AG04449 (cell line): ENCODE measurements at regions not wholly inside any gene's neighbourhood (a gene's known extent, or its start where the extent isn't known, plus 50 kb on each side); places are given as distances from the start of the nearest gene placed in this dataset.

Experiments
- CTCF ChIA-PET: fragments of 350-600 bp; formaldehyde crosslinking; extraction: SDS; loops from one replicate; lab custom pipeline; 2021; ENCODE audit warnings: antibody characterized with exemption; lab: Yijun Ruan, JAX
- POLR2A ChIA-PET: fragments of 400-600, 350-600 bp; formaldehyde crosslinking; extraction: SDS; loops from one replicate; lab custom pipeline; 2020; ENCODE audit warnings: antibody characterized with exemption, inconsistent platforms; lab: Yijun Ruan, JAX
- DNase-seq: peaks from one replicate; pipeline ENCODE4 v3.0.0-alpha.2; 2010; ENCODE audit warnings: low read depth, low spot score
- H3K4me3 ChIP-seq: 2 replicates; pipeline ENCODE4 v1.5.1; 2011; ENCODE audit warnings: low read depth, mild to moderate bottlenecking, control low read depth, low read length
- TF ChIP-seq, protein P1 (sequence below): IDR thresholded peaks from one replicate; pipeline ENCODE4 v1.5.1; 2011; ENCODE audit warnings: mild to moderate bottlenecking, moderate library complexity, low read length, control low read depth, inconsistent platforms; ENCODE audit not compliant: insufficient read depth; ENCODE audit errors: missing control alignments

DNA sequence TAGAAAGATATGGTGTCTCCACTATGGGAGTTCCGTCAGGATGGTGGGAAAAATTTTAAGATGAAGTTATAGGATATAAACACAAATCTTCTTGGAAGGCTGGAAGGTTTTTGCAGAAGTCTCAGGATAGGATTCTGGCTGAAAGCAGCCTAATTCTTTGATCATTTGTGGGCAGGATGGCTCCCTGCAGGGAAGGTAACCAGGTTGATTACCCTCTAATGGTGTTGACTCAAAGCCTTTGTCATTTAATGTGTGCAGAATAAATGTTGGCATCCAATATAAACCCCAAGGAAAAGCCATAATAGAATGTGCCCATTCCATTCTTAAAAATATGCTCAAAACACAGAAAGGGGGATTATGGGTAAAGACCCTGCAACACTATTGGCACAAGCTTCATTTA is 204.3 kb downstream of the EPM2A start:
- no peak for DNase-seq
- TF ChIP-seq, protein P1, sequence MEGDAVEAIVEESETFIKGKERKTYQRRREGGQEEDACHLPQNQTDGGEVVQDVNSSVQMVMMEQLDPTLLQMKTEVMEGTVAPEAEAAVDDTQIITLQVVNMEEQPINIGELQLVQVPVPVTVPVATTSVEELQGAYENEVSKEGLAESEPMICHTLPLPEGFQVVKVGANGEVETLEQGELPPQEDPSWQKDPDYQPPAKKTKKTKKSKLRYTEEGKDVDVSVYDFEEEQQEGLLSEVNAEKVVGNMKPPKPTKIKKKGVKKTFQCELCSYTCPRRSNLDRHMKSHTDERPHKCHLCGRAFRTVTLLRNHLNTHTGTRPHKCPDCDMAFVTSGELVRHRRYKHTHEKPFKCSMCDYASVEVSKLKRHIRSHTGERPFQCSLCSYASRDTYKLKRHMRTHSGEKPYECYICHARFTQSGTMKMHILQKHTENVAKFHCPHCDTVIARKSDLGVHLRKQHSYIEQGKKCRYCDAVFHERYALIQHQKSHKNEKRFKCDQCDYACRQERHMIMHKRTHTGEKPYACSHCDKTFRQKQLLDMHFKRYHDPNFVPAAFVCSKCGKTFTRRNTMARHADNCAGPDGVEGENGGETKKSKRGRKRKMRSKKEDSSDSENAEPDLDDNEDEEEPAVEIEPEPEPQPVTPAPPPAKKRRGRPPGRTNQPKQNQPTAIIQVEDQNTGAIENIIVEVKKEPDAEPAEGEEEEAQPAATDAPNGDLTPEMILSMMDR: no peak
- POLR2A ChIA-PET: no interaction called here
- CTCF ChIA-PET: no interaction called here
- H3K4me3 ChIP-seq: no peak overlapping the region

DNA sequence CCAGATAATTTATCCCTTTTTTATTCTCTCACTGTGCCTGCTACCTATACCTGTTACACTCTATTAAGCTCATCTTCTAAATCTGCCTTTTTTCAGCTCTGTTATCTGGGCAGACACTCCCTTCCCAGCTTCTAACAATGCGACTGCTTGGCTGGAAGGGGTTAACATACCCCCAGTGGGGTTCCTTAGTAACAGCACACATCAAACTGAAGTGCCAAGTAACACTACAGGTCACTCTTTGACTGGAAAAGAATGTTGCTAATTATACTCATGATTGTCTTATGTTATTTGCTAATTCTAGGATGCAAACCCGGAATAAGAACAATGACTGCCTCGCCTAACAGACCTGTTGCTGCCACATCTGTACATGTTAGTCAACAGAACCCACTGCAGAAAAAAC is 203.5 kb downstream of the EPM2A start:
- TF ChIP-seq, protein P1: no peak
- H3K4me3 ChIP-seq: no peak overlapping the region
- POLR2A ChIA-PET: no interaction called here
- CTCF ChIA-PET: no interaction called here
- DNase-seq: no peak

GRCh38 chr6:145532361-145532760 is 203.0 kb downstream of the EPM2A start:
- ChIA-PET POLR2A (no interaction called here), CTCF (no interaction called here)
- no peak for DNase-seq
- TF ChIP-seq, protein P1: no peak
- no peak overlapping the region for H3K4me3 ChIP-seq

GRCh38 chr6:145534989-145535388 is 200.3 kb downstream of the EPM2A start:
- TF ChIP-seq, protein P1: no peak
- H3K4me3 ChIP-seq: no peak overlapping the region
- ChIA-PET CTCF (no interaction called here), POLR2A (no interaction called here)
- no peak for DNase-seq

GRCh38 chr6:145538989-145539388 is 196.3 kb downstream of the EPM2A start:
- H3K4me3 ChIP-seq: no peak overlapping the region
- ChIA-PET POLR2A (no interaction called here), CTCF (no interaction called here)
- DNase-seq: no peak
- TF ChIP-seq, protein P1: no peak

GRCh38 chr6:145539831-145540230 is 195.5 kb downstream of the EPM2A start:
- CTCF ChIA-PET: no interaction called here
- POLR2A ChIA-PET: no interaction called here
- TF ChIP-seq, protein P1: no peak
- DNase-seq: no peak
- no peak overlapping the region for H3K4me3 ChIP-seq

- CTCF ChIA-PET: no interaction called here
- POLR2A ChIA-PET: no interaction called here
- no peak overlapping the region for H3K4me3 ChIP-seq
- DNase-seq: no peak
- TF ChIP-seq, protein P1: no peak
Observed at GRCh38 chr6:145540741-145541140, 194.6 kb downstream of the EPM2A start.
